Astrocyte of the spinal cord (primary cell): ENCODE measurements at regions not wholly inside any gene's neighbourhood (a gene's known extent, or its start where the extent isn't known, plus 50 kb on each side); places are given as distances from the start of the nearest gene placed in this dataset.

Experiments used
- DNase-seq: peaks from one replicate; pipeline ENCODE4 v3.0.0; 2011; ENCODE audit warnings: low read depth, low spot score
- H3K4me3 ChIP-seq: 2 replicates; pipeline ENCODE4 v1.5.1; 2011; ENCODE audit warnings: low read depth, mild to moderate bottlenecking, low read length, moderate library complexity
- in situ Hi-C: cut with HindIII; loops from 2 replicates; pipeline ENCODE4 v1.10.0; 2017; ENCODE audit warnings: low sequenced_read_pairs
- TF ChIP-seq, protein P1 (sequence below): IDR thresholded peaks from 2 replicates; pipeline ENCODE4 v1.5.1; 2012; ENCODE audit warnings: low read depth, mild to moderate bottlenecking, low read length, inconsistent platforms

DNA sequence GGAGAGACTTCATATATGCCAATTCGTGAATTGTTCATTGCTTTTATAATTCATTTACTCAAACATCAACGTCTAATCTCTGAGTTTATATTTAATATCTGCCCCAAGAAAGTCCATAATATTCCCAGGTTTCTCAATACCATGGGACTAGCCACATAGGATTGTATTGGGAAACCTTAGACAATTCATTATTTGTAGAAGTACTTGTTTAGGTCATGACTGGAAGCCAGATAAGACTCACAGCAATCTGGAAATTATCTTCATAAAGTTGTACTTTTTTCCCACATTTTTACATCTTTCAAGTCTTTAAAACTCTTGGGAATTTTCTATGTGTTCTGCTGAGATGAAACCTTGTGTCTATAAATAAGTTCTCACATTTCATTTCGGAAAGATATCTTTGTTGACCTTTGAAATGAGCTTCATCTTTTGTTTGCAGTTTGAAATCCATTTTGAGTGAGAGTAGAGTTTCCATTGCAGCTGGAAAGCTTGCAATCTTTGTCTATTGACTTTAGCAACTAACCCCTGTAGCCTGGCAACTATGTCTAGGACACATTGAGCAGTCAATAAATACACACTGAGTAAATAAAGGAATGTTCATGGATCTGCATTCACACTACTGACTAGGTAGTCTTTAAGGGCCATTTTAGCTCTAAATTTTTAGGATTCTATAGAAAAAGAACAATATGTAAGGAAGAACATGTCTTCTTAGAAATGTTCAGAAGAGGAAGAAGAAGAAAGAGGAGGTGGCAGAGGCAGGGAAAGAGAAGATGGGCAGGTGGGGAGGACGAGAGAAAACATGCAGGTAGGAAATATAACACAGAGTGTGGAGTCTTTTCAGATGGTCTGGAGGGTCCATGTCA is 154.4 kb downstream of the LRIG3 start:
- peak; percentile 45 for DNase-seq
- no peak overlapping the region for H3K4me3 ChIP-seq
- in situ Hi-C loops = no loop called here
- TF ChIP-seq, protein P1, sequence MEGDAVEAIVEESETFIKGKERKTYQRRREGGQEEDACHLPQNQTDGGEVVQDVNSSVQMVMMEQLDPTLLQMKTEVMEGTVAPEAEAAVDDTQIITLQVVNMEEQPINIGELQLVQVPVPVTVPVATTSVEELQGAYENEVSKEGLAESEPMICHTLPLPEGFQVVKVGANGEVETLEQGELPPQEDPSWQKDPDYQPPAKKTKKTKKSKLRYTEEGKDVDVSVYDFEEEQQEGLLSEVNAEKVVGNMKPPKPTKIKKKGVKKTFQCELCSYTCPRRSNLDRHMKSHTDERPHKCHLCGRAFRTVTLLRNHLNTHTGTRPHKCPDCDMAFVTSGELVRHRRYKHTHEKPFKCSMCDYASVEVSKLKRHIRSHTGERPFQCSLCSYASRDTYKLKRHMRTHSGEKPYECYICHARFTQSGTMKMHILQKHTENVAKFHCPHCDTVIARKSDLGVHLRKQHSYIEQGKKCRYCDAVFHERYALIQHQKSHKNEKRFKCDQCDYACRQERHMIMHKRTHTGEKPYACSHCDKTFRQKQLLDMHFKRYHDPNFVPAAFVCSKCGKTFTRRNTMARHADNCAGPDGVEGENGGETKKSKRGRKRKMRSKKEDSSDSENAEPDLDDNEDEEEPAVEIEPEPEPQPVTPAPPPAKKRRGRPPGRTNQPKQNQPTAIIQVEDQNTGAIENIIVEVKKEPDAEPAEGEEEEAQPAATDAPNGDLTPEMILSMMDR = no peak

DNA sequence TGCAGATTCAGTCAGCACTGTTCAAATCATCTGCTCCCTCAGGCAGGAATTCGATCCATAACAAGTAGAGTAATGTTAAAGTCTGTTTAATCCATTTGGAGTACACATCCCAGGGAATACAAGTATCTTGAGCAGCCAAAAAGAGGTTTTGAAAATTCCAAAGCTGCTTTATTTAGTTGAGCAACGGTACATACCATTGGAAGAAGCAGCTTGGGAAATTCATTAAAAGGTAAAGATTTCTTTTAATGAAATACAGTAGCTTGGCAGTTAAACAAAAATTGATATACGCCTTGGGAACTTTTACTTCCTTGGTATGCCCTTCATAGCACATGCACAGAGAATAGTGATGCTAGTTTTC is 153.8 kb downstream of the LRIG3 start:
- H3K4me3 ChIP-seq = no peak overlapping the region
- in situ Hi-C loops = no loop called here
- no peak for DNase-seq
- TF ChIP-seq, protein P1 = no peak

DNA sequence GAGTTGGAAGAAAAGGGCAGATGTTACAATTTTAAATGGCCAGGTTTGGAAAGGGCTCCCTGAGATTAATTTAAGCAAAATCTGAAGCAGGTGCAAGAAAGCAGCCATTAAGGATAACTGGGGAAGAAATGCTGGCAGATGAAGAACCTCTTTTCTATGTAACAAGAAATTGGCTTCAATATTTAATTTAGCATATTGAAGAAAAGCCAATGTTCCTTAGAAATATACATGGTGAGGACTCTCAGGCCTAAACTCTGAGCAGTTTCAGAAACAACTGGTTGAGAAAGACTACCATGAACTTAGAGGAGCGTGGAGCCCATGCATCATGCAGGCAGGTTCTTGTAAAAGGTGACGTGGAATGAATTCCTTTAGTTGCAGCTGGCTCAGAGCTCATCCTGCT is 152.8 kb downstream of the LRIG3 start:
- TF ChIP-seq, protein P1 = no peak
- in situ Hi-C loops = no loop called here

DNA sequence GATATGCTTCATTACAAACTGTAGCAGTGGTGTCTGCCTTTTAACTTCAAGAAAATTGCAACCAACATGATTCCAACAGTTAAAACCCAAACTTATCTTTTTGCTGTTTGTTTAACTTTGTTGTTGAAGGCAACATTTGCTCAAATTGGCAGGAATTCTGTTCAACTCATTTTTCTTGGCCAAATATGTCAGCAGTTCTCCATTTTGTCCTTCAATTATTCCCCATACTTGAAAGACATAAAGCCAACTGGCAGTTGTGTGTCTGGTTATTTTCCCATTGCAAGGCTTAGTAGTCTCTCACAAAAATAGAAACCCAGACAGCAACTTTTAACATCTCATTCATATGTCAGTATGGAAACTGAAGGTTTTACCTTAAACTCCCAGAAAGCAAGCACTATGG is 146.3 kb downstream of the LRIG3 start:
- in situ Hi-C loops = no loop called here
- TF ChIP-seq, protein P1 = no peak
- H3K4me3 ChIP-seq = no peak overlapping the region
- DNase-seq = no peak

More for the DNA sequence above, 152.8 kb downstream of the LRIG3 start:
- DNase-seq = no peak
- H3K4me3 ChIP-seq = no peak overlapping the region

DNA sequence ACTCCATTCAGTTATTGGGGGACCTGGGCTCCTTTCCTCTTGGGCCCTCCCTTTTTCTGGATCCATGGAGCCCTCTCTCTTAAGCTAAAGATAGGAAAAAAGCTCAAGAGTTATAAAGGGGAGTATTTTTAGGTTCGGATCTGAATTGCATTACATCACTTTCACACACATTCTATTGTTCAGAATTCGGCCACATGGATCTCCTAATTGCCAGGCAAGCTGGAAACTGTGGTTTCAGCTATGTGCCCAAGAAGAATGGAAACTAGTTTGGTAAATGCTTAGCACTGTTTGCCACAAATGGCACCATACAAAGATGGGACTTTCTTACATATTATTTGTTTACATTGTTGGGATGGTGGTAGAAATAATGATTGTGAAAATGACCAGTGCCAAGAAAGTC is 145.6 kb downstream of the LRIG3 start:
- DNase-seq = peak; percentile 22
- in situ Hi-C loops = no loop called here
- TF ChIP-seq, protein P1 = no peak
- no peak overlapping the region for H3K4me3 ChIP-seq

DNA sequence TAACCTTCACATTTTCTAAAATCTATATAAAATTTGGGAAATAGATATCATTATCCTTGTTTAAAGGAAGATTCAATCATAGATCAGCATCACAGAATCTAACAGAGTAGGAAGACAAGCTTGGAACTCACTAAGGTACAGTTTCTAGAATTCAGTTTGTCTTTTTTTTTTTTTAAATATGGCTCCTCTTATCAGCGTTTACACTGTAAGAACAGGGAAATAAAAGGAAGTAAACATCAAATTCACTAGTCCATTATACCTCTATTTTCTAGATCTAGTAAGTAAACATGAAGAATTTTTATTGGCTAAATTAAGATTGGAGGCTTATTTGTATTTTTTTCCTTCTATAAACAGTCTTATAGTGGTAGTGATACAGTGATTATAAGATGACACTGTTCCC is 144.9 kb downstream of the LRIG3 start:
- DNase-seq = no peak
- no peak overlapping the region for H3K4me3 ChIP-seq
- TF ChIP-seq, protein P1 = no peak
- in situ Hi-C loops = no loop called here
